ENCODE measurements at regions not wholly inside any gene's neighbourhood (a gene's known extent, or its start where the extent isn't known, plus 50 kb on each side); places are given as distances from the start of the nearest gene placed in this dataset.

DNA sequence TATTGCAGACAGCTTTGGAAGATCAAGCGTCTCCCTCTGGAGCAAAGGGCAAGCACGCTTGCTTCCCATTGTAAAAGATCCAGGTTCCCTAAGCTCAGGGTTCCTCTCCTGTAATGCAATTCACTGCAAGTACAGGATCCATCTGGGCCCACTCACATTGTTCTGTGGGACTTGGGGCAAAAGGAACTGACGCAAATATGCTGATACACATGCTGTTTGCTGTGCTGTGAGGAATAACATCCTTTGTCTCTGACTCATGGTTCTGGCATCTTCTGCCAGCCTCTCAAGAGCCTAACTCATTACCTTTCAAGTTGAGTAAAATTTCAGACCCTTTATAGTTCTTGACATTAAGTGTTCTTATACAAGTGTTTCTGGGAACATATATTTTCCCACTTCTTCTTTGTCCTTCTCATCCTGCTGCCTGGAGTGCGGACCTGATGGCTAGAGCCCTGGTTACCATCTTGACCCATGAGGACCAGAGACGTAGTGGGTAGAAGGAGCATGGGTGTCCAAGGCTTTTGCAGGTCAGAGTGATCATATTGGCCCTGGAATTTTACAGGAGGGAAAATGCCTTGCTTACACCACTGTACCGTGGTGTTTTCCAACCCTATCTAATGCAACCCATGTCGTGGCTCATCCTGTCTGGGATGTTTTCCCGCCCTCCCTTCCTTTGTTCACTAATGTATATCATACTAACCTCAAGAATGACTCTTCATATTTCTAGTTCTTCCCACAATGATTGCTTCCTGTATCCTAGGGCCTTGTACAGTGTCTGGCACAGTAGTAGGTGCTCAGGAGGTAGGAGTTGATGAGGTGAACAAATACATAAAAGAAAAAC is 145.7 kb upstream of the GLI2 start:
- in situ Hi-C loops (cut with MboI; ENCODE audit: low pct_unique_long_range_greater_than_20kb, low sequenced_read_pairs) = no loop called here
- DNase-seq = no peak

- in situ Hi-C loops (cut with MboI; ENCODE audit: low pct_unique_long_range_greater_than_20kb, low sequenced_read_pairs) = no loop called here
- DNase-seq = no peak
Measured at GRCh38 chr2:120590841-120591240, 144.8 kb upstream of the GLI2 start.

GRCh38 chr2:120591572-120591971 is 144.1 kb upstream of the GLI2 start:
- DNase-seq = no peak
- in situ Hi-C loops (cut with MboI; ENCODE audit: low pct_unique_long_range_greater_than_20kb, low sequenced_read_pairs) = no loop called here

- DNase-seq = no peak
- in situ Hi-C loops (cut with MboI; ENCODE audit: low pct_unique_long_range_greater_than_20kb, low sequenced_read_pairs) = no loop called here
Measured at GRCh38 chr2:120592084-120592483, 143.6 kb upstream of the GLI2 start.

GRCh38 chr2:120593921-120594686 is 141.6 kb upstream of the GLI2 start:
- no peak for DNase-seq
- in situ Hi-C loops (cut with MboI; ENCODE audit: low pct_unique_long_range_greater_than_20kb, low sequenced_read_pairs) = no loop called here

- in situ Hi-C loops (cut with MboI; ENCODE audit: low pct_unique_long_range_greater_than_20kb, low sequenced_read_pairs) = no loop called here
- DNase-seq = no peak
Measured at GRCh38 chr2:120594856-120595685, 140.6 kb upstream of the GLI2 start.

DNA sequence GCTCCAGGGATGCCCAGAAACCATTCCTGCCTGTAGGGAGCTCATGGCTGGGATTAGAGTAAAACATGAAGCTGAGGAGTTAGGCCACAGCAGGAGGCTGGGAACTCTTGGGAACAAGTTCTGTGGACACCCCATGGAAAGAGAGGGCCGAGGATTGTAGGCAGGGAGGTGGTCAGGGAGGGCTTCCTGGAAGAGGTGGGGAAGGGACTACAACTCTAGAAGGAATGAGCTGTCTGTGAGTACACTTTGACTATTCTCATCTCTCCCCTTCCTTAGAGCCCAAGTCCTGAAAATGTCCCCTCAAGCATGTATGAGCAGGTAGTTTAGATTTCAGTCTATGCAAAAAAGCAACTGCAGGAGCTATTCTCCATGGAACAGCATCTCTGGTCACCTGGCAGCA is 139.9 kb upstream of the GLI2 start:
- in situ Hi-C loops (cut with MboI; ENCODE audit: low pct_unique_long_range_greater_than_20kb, low sequenced_read_pairs) = no loop called here
- no peak for DNase-seq

GRCh38 chr2:120596191-120596811 is 139.4 kb upstream of the GLI2 start:
- in situ Hi-C loops (cut with MboI; ENCODE audit: low pct_unique_long_range_greater_than_20kb, low sequenced_read_pairs) = no loop called here
- DNase-seq = no peak

DNA sequence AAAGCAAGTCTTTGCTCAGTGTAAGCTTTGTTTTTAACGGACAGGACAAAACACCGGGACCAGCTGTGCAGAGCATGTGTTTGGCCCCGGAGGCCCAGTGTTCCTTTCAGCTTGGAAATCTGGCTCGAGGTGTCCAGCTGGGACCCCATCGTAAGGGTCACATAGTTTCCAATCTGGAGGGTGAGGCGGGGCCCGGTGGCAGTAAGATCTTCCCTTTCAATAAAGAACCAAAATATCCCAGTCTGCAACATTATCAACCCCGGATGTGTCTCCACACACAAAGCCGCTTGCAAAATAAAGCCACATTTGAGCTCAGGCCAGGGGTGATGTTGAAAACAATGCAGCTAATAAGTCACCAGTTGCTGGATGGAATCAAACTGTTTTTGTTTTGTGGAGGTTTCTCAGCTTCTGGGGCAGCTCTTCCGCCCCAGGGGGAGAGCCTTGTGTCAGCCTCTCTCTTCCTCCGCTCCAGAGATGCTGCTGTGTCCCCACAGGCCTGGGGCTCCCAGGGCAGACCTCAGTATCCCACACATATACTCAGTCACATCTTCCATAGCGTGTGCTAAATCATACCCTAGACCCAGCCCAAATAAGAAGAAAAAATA is 138.6 kb upstream of the GLI2 start:
- no peak for DNase-seq
- in situ Hi-C loops (cut with MboI; ENCODE audit: low pct_unique_long_range_greater_than_20kb, low sequenced_read_pairs) = no loop called here

DNA sequence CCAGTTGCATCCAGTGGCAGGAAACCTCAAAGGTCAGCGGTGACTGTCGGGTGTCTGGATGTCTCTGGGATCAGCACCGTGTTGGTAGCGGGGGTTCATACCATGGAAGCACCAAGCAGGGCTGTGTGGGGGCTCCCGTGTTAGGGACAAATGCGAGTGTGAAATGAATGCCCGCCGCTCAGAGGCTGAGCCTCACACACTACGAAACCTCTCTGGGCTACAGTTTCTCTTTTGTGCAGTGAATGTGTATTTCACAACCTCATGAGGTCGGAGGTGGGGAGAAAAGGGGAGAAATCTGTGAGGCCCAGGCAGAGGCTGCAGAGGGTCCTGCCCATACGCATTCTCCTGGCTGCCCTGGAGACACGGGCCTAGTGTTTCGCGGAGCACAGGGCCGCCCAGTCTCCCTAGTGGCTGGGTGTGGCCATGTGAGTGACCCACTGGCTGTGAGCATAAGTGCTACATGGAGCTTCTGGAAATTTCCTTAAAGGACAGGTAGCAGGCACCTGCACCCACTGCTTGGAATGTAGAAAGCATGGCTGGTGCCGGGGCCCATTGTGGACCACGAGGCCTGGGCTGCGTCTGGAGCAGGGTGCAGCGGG is 138.0 kb upstream of the GLI2 start:
- no peak for DNase-seq
- in situ Hi-C loops (cut with MboI; ENCODE audit: low pct_unique_long_range_greater_than_20kb, low sequenced_read_pairs) = no loop called here

DNA sequence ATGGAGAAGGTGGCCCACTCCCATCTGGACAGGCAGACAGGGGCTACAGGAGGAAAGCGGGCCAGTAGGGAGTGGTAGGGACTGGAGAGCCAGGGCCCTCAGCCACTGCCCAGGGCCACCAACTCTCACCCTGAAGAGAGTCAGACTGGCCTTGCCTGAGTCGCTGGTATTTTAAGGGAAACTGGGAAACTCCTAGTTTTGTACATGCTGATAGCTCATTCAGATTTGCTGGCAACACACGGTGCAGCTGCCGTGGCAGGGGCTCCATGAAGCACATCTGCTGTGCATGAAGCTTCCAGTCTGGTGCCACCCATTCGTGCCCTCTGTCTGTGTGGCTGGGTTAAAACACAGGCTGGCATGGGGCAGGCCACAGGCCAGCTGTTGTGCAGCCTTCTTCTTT is 137.3 kb upstream of the GLI2 start:
- no peak for DNase-seq
- in situ Hi-C loops (cut with MboI; ENCODE audit: low pct_unique_long_range_greater_than_20kb, low sequenced_read_pairs) = no loop called here

- in situ Hi-C loops (cut with MboI; ENCODE audit: low pct_unique_long_range_greater_than_20kb, low sequenced_read_pairs) = no loop called here
- DNase-seq = no peak
Measured at GRCh38 chr2:120599072-120599471, 136.6 kb upstream of the GLI2 start.

DNA sequence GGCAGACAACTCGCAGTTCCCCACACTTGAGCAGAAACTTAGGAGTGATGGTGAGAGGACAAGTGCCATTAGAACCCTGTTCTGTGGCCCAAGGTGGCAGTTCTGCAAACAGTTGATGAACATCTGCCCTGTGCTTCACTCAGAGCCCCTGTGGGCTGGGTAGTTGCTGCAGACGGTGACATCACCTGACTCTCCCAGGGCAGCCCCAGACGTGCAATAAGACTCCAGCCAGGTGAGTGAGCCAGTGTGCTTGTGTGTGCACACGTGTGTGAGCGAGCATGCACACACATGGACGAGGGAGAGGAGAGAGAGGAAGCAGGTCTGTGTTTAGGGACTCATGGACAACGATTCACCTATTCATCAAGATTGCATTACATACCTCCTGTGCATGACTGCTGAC is 136.0 kb upstream of the GLI2 start:
- in situ Hi-C loops (cut with MboI; ENCODE audit: low pct_unique_long_range_greater_than_20kb, low sequenced_read_pairs) = no loop called here
- DNase-seq = no peak

GRCh38 chr2:120600335-120600734 is 135.3 kb upstream of the GLI2 start:
- DNase-seq = no peak
- in situ Hi-C loops (cut with MboI; ENCODE audit: low pct_unique_long_range_greater_than_20kb, low sequenced_read_pairs) = no loop called here

- in situ Hi-C loops (cut with MboI; ENCODE audit: low pct_unique_long_range_greater_than_20kb, low sequenced_read_pairs) = no loop called here
Measured at GRCh38 chr2:120600786-120601185, 134.9 kb upstream of the GLI2 start.

GRCh38 chr2:120601566-120601965 is 134.1 kb upstream of the GLI2 start:
- no peak for DNase-seq
- in situ Hi-C loops (cut with MboI; ENCODE audit: low pct_unique_long_range_greater_than_20kb, low sequenced_read_pairs) = no loop called here

More at GRCh38 chr2:120600786-120601185, 134.9 kb upstream of the GLI2 start:
- no peak for DNase-seq

- DNase-seq = no peak
- in situ Hi-C loops (cut with MboI; ENCODE audit: low pct_unique_long_range_greater_than_20kb, low sequenced_read_pairs) = no loop called here
Measured at GRCh38 chr2:120602251-120602650, 133.4 kb upstream of the GLI2 start.

- DNase-seq = no peak
- in situ Hi-C loops (cut with MboI; ENCODE audit: low pct_unique_long_range_greater_than_20kb, low sequenced_read_pairs) = no loop called here
Measured at GRCh38 chr2:120604767-120605166, 130.9 kb upstream of the GLI2 start.
